Epithelial cell of proximal tubule (primary cell): ENCODE measurements at regions not wholly inside any gene's neighbourhood (a gene's known extent, or its start where the extent isn't known, plus 50 kb on each side); places are given as distances from the start of the nearest gene placed in this dataset.
"Not testable (repeated sequence)": the region's sequence is repeated elsewhere in the genome, so short reads cannot be mapped to it uniquely, and the experiment has no call there.

ENCODE experiments used
- DNase-seq: peaks from one replicate; pipeline ENCODE4 v3.0.0-alpha.2; 2011; ENCODE audit warnings: low read depth
- H3K4me3 ChIP-seq: 2 replicates; pipeline ENCODE4 v1.5.1; 2011; ENCODE audit warnings: low read depth, mild to moderate bottlenecking, low read length
- TF ChIP-seq, protein P1 (sequence below): conservative IDR thresholded peaks from 2 replicates; pipeline ENCODE4 v1.5.1; 2012; ENCODE audit warnings: low read depth, mild to moderate bottlenecking, low read length

DNA sequence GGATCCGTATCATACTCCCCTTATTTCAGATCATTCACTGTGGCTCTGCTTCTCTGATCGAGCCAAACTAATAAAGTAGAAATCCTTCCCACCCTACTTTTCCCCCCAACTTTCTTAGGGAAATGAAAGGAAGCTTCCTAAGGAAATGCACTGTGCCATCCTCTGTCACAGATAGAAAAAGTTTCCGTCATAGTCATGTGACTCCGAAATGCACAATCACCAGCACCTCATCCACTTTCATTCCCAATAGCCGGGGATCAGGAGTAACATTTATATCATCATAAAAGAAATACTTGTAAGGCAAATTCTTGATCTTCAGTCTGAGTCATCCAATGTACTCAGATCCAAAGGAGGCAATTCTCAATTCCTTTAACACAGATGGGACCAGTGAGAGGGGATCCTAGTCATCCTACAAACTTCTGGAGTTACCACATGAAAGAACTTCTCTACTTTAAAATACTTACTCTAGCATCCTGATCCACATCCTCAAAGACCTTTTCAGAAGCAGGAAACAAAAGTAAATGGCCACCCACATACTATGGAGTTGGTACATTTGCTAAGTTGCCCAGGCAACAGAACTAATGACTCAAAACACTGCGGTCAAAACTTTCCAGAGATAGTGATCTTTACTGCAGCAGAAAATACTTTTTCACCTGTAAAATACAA is 97.8 kb upstream of the ZC3H11B start:
- DNase-seq = no peak

DNA sequence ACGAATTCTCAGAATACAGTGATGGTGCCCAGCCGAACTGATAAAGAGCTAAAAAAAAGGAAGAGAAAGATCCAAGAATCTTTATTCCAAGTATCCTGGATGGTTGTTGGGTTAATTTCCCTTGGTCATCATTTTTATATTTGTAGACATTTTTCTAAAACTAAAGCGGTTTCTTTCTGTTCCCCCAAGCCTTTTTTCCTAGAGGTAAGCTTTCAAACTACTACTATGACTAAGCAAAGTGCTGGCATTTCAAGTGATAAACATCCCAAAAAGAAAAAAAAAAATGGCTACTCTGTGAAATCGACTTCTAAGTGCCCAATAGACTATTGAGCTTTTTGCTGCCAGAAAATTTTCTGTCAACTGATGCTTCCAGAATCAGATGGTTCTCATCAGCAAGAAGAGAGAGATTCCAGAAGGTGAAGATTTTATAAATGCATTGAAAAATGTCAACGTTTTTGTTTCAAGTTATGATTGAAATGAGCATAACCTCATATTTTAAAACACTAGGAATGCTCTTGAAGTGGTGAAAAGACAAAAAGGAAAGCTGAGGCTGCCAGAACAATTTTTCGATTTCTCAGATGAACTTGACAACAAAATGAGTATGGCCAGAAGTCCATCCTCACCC is 96.1 kb upstream of the ZC3H11B start:
- TF ChIP-seq, protein P1, sequence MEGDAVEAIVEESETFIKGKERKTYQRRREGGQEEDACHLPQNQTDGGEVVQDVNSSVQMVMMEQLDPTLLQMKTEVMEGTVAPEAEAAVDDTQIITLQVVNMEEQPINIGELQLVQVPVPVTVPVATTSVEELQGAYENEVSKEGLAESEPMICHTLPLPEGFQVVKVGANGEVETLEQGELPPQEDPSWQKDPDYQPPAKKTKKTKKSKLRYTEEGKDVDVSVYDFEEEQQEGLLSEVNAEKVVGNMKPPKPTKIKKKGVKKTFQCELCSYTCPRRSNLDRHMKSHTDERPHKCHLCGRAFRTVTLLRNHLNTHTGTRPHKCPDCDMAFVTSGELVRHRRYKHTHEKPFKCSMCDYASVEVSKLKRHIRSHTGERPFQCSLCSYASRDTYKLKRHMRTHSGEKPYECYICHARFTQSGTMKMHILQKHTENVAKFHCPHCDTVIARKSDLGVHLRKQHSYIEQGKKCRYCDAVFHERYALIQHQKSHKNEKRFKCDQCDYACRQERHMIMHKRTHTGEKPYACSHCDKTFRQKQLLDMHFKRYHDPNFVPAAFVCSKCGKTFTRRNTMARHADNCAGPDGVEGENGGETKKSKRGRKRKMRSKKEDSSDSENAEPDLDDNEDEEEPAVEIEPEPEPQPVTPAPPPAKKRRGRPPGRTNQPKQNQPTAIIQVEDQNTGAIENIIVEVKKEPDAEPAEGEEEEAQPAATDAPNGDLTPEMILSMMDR = no peak
- DNase-seq = no peak
- no peak overlapping the region for H3K4me3 ChIP-seq

More for the DNA sequence above, 97.8 kb upstream of the ZC3H11B start:
- TF ChIP-seq, protein P1 = no peak
- no peak overlapping the region for H3K4me3 ChIP-seq

DNA sequence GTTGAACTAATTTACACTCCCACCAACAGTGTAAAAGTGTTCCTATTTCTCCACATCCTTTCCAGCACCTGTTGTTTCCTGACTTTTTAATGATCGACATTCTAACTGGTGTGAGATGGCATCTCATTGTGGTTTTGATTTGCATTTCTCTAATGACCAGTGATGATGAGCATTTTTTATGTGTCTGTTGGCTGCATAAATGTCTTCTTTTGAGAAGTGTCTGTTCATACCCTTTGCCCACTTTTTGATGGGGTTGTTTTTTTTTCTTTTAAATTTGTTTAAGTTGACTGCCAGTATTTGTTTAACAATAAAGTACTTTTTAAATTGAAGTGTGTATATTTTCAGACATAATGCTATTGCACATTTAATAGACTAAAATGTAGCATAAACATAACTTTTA is 95.0 kb upstream of the ZC3H11B start:
- not testable (repeated sequence) for DNase-seq, H3K4me3 ChIP-seq

DNA sequence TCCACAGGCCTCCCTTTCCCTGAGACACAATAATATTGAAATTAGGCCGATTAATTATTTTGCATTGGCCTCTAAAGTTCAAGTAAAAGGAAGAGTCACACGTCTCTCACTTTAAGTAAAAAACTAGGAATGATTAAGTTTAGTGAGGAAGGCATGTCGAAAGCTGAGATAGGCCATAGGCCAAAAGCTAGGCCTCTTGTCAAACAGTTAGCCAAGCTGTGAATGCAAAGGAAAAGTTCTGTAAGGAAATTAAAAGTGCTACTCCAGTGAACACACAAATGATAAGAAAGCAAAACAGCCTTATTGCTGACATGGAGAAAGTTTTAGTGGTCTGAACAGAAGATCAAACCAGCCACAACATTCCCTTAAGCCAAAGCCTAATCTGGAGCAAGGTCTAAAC is 91.4 kb upstream of the ZC3H11B start:
- DNase-seq, H3K4me3 ChIP-seq: not testable (repeated sequence)

DNA sequence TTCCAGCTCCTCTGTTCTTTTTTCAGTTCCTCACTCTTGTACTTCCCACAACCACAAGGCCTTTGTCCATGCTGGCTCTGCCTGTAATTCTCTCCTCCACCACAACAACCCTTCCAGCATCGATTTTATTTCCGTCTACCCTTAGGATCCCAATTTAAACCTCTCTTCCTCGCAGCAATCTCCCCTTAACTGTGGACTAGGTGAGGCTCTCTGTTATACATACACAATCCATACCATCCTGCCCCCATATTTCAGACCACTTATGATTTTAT is 90.4 kb upstream of the ZC3H11B start:
- H3K4me3 ChIP-seq = no peak overlapping the region
- TF ChIP-seq, protein P1 = no peak
- DNase-seq = no peak

DNA sequence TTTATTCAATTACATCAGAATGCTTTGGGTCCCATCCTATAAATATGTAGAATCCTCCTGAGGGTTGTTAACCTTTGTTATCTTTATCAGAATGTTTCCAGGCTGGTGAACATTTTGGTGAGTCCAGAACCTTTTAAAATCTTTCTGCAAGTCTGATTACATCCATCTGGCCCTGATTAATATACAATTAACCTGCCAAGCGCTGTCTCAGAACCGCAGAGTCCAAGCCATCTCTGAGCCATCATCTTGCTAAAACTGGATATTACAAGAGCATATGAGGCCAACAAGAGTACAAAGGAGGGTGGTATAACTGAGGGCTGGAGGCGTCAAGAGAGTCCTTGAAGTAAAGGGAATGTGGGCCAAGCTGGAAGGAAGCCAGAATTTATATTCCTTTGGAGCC is 88.6 kb upstream of the ZC3H11B start:
- H3K4me3 ChIP-seq = no peak overlapping the region
- TF ChIP-seq, protein P1 = no peak
- DNase-seq = no peak

DNA sequence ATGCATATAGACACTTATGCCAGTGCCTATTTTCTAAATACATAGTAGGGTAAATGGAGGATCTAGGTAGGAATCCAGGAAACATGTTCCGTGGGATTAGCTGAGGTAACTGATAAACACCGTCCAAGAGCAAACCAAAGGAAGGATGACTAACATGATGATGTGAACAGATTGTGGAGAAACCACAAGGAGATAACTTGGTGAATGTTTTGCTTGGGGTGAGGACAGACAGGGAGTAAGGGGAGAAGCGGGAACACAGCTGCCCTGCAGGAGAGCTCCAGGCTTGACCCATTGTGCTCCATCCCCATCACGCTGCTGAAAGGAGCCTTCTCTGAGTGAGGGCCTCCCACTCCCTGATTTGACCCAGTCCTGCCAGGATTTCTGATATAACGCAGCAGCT is 87.0 kb upstream of the ZC3H11B start:
- DNase-seq = no peak
- H3K4me3 ChIP-seq = no peak overlapping the region
- TF ChIP-seq, protein P1 = no peak

DNA sequence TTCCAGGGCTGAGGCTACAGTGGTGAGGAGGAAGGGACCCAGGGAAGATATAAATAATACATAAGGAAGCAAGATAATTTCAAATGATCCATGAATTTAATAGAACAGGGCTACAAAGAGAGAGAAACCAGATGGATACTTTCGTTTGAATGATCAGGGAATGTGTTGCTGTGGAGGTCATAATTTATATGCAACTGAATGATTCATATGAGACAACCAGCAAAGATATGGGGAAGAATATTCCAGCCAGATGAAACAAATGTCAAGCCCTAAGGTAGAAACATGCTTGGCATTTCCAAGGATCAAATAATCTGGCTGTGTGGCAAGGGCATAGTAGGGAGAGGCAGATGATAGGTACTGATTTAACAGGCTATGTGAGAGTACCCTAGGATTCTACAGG is 84.8 kb upstream of the ZC3H11B start:
- TF ChIP-seq, protein P1 = no peak

More for the DNA sequence above, 84.8 kb upstream of the ZC3H11B start:
- H3K4me3 ChIP-seq = no peak overlapping the region
- DNase-seq = no peak
